ENCODE measurements at regions not wholly inside any gene's neighbourhood (a gene's known extent, or its start where the extent isn't known, plus 50 kb on each side); places are given as distances from the start of the nearest gene placed in this dataset.

GRCh38 chr7:52502281-52502680 is 533.2 kb upstream of the POM121L12 start:
- Histone ChIP-seq H3K9me3 (ENCODE audit: control insufficient read depth, insufficient read depth, low read length) (no peaks in the 10 kb centered on the region), H3K4me3 (ENCODE audit: low read depth, low read length) (no peak overlapping the region), H3K27ac (ENCODE audit: low read depth, low read length) (no peak overlapping the region), H3K36me3 (ENCODE audit: control insufficient read depth, insufficient read depth, low read length) (no peaks in the 10 kb centered on the region), H3K27me3 (ENCODE audit: control insufficient read depth, insufficient read depth, low read length) (no peaks in the 10 kb centered on the region), H3K4me1 (ENCODE audit: control insufficient read depth, insufficient read depth, low read length) (no peaks in the 10 kb centered on the region)
- whole genome bisulfite sequencing (ENCODE audit: insufficient coverage) = no CpG with 5 or more reads among the region's 4 CpGs
- DNase-seq (ENCODE audit: low read depth in 4 of 6, low spot score in 6 of 6) = peak in 2 of 6 donors; percentile 15 to 28

GRCh38 chr7:52501696-52502095 is 533.7 kb upstream of the POM121L12 start:
- peak in 1 of 6 donors; percentile 21 for DNase-seq (ENCODE audit: low read depth in 4 of 6, low spot score in 6 of 6)
- WGBS (ENCODE audit: insufficient coverage) = no CpG with 5 or more reads among the region's 2 CpGs
- H3K4me1 ChIP-seq (ENCODE audit: control insufficient read depth, insufficient read depth, low read length) = no peaks in the 10 kb centered on the region
- no peaks in the 10 kb centered on the region for H3K36me3 ChIP-seq (ENCODE audit: control insufficient read depth, insufficient read depth, low read length)
- no peak overlapping the region for H3K4me3 ChIP-seq (ENCODE audit: low read depth, low read length)
- no peaks in the 10 kb centered on the region for H3K9me3 ChIP-seq (ENCODE audit: control insufficient read depth, insufficient read depth, low read length)
- H3K27me3 ChIP-seq (ENCODE audit: control insufficient read depth, insufficient read depth, low read length) = no peaks in the 10 kb centered on the region
- no peak overlapping the region for H3K27ac ChIP-seq (ENCODE audit: low read depth, low read length)

GRCh38 chr7:52500841-52501240 is 534.6 kb upstream of the POM121L12 start:
- no peak overlapping the region for H3K27ac ChIP-seq (ENCODE audit: low read depth, low read length)
- no peak overlapping the region for H3K4me3 ChIP-seq (ENCODE audit: low read depth, low read length)
- no peaks in the 10 kb centered on the region for H3K27me3 ChIP-seq (ENCODE audit: control insufficient read depth, insufficient read depth, low read length)
- WGBS (ENCODE audit: insufficient coverage) = 60% methylated on average over 1 of the region's 3 CpGs
- peak in 1 of 6 donors; percentile 77 for DNase-seq (ENCODE audit: low read depth in 4 of 6, low spot score in 6 of 6)
- H3K36me3 ChIP-seq (ENCODE audit: control insufficient read depth, insufficient read depth, low read length) = no peaks in the 10 kb centered on the region
- H3K9me3 ChIP-seq (ENCODE audit: control insufficient read depth, insufficient read depth, low read length) = no peaks in the 10 kb centered on the region
- H3K4me1 ChIP-seq (ENCODE audit: control insufficient read depth, insufficient read depth, low read length) = no peaks in the 10 kb centered on the region

- Histone ChIP-seq H3K4me1 (ENCODE audit: control insufficient read depth, insufficient read depth, low read length) (no peaks in the 10 kb centered on the region), H3K27me3 (ENCODE audit: control insufficient read depth, insufficient read depth, low read length) (no peaks in the 10 kb centered on the region), H3K27ac (ENCODE audit: low read depth, low read length) (no peak overlapping the region), H3K9me3 (ENCODE audit: control insufficient read depth, insufficient read depth, low read length) (no peaks in the 10 kb centered on the region), H3K36me3 (ENCODE audit: control insufficient read depth, insufficient read depth, low read length) (no peaks in the 10 kb centered on the region), H3K4me3 (ENCODE audit: low read depth, low read length) (no peak overlapping the region)
- WGBS (ENCODE audit: insufficient coverage) = no CpG with 5 or more reads among the region's 1 CpG
- peak in 3 of 6 donors; percentile 17 to 67 (median 54) for DNase-seq (ENCODE audit: low read depth in 4 of 6, low spot score in 6 of 6)
Observed at GRCh38 chr7:52498366-52498765, 537.1 kb upstream of the POM121L12 start.

GRCh38 chr7:52486267-52486666 is 549.2 kb upstream of the POM121L12 start:
- 55% methylated on average over 3 of the region's 3 CpGs for WGBS (ENCODE audit: insufficient coverage)
- no peak overlapping the region for H3K27ac ChIP-seq (ENCODE audit: low read depth, low read length)
- H3K4me3 ChIP-seq (ENCODE audit: low read depth, low read length) = no peak overlapping the region
- H3K4me1 ChIP-seq (ENCODE audit: control insufficient read depth, insufficient read depth, low read length) = no peaks in the 10 kb centered on the region
- no peaks in the 10 kb centered on the region for H3K9me3 ChIP-seq (ENCODE audit: control insufficient read depth, insufficient read depth, low read length)
- no peak for DNase-seq (ENCODE audit: low read depth in 4 of 6, low spot score in 6 of 6)
- H3K36me3 ChIP-seq (ENCODE audit: control insufficient read depth, insufficient read depth, low read length) = no peaks in the 10 kb centered on the region
- H3K27me3 ChIP-seq (ENCODE audit: control insufficient read depth, insufficient read depth, low read length) = no peaks in the 10 kb centered on the region

GRCh38 chr7:52482076-52482475 is 553.4 kb upstream of the POM121L12 start:
- WGBS (ENCODE audit: insufficient coverage) = no CpG with 5 or more reads among the region's 2 CpGs
- Histone ChIP-seq H3K27ac (ENCODE audit: low read depth, low read length) (no peak overlapping the region), H3K4me3 (ENCODE audit: low read depth, low read length) (no peak overlapping the region), H3K9me3 (ENCODE audit: control insufficient read depth, insufficient read depth, low read length) (no peaks in the 10 kb centered on the region), H3K4me1 (ENCODE audit: control insufficient read depth, insufficient read depth, low read length) (no peaks in the 10 kb centered on the region), H3K27me3 (ENCODE audit: control insufficient read depth, insufficient read depth, low read length) (no peaks in the 10 kb centered on the region), H3K36me3 (ENCODE audit: control insufficient read depth, insufficient read depth, low read length) (no peaks in the 10 kb centered on the region)
- DNase-seq (ENCODE audit: low read depth in 4 of 6, low spot score in 6 of 6) = no peak

- Histone ChIP-seq H3K36me3 (ENCODE audit: control insufficient read depth, insufficient read depth, low read length) (no peaks in the 10 kb centered on the region), H3K27ac (ENCODE audit: low read depth, low read length) (no peak overlapping the region), H3K4me1 (ENCODE audit: control insufficient read depth, insufficient read depth, low read length) (no peaks in the 10 kb centered on the region), H3K9me3 (ENCODE audit: control insufficient read depth, insufficient read depth, low read length) (no peaks in the 10 kb centered on the region), H3K27me3 (ENCODE audit: control insufficient read depth, insufficient read depth, low read length) (no peaks in the 10 kb centered on the region), H3K4me3 (ENCODE audit: low read depth, low read length) (no peak overlapping the region)
- no peak for DNase-seq (ENCODE audit: low read depth in 4 of 6, low spot score in 6 of 6)
- no CpG with 5 or more reads among the region's 2 CpGs for WGBS (ENCODE audit: insufficient coverage)
Observed at GRCh38 chr7:52481571-52481970, 553.9 kb upstream of the POM121L12 start.

- no peak for DNase-seq (ENCODE audit: low read depth in 4 of 6, low spot score in 6 of 6)
Observed at GRCh38 chr7:52479990-52480389, 555.4 kb upstream of the POM121L12 start.

GRCh38 chr7:52475001-52475582 is 560.3 kb upstream of the POM121L12 start:
- H3K4me3 ChIP-seq (ENCODE audit: low read depth, low read length) = no peak overlapping the region
- peak in 1 of 6 donors; percentile 55 for DNase-seq (ENCODE audit: low read depth in 4 of 6, low spot score in 6 of 6)
- no peaks in the 10 kb centered on the region for H3K4me1 ChIP-seq (ENCODE audit: control insufficient read depth, insufficient read depth, low read length)
- H3K27me3 ChIP-seq (ENCODE audit: control insufficient read depth, insufficient read depth, low read length) = no peaks in the 10 kb centered on the region
- no peaks in the 10 kb centered on the region for H3K9me3 ChIP-seq (ENCODE audit: control insufficient read depth, insufficient read depth, low read length)
- no peak overlapping the region for H3K27ac ChIP-seq (ENCODE audit: low read depth, low read length)
- no peaks in the 10 kb centered on the region for H3K36me3 ChIP-seq (ENCODE audit: control insufficient read depth, insufficient read depth, low read length)

More at GRCh38 chr7:52479990-52480389, 555.4 kb upstream of the POM121L12 start:
- H3K4me3 ChIP-seq (ENCODE audit: low read depth, low read length) = no peak overlapping the region
- no peak overlapping the region for H3K27ac ChIP-seq (ENCODE audit: low read depth, low read length)
- H3K27me3 ChIP-seq (ENCODE audit: control insufficient read depth, insufficient read depth, low read length) = no peaks in the 10 kb centered on the region
- no peaks in the 10 kb centered on the region for H3K9me3 ChIP-seq (ENCODE audit: control insufficient read depth, insufficient read depth, low read length)
- no peaks in the 10 kb centered on the region for H3K4me1 ChIP-seq (ENCODE audit: control insufficient read depth, insufficient read depth, low read length)
- no peaks in the 10 kb centered on the region for H3K36me3 ChIP-seq (ENCODE audit: control insufficient read depth, insufficient read depth, low read length)

GRCh38 chr7:52473756-52474155 is 561.7 kb upstream of the POM121L12 start:
- H3K27ac ChIP-seq (ENCODE audit: low read depth, low read length) = no peak overlapping the region

More at GRCh38 chr7:52473756-52474155, 561.7 kb upstream of the POM121L12 start:
- Histone ChIP-seq H3K4me1 (ENCODE audit: control insufficient read depth, insufficient read depth, low read length) (no peaks in the 10 kb centered on the region), H3K27me3 (ENCODE audit: control insufficient read depth, insufficient read depth, low read length) (no peaks in the 10 kb centered on the region), H3K36me3 (ENCODE audit: control insufficient read depth, insufficient read depth, low read length) (no peaks in the 10 kb centered on the region), H3K9me3 (ENCODE audit: control insufficient read depth, insufficient read depth, low read length) (no peaks in the 10 kb centered on the region), H3K4me3 (ENCODE audit: low read depth, low read length) (no peak overlapping the region)
- peak in 1 of 6 donors; percentile 15 for DNase-seq (ENCODE audit: low read depth in 4 of 6, low spot score in 6 of 6)
- WGBS (ENCODE audit: insufficient coverage) = no CpG with 5 or more reads among the region's 1 CpG

Measured in spinal cord (tissue), 9 donors.